Ishikawa (cell line): ENCODE measurements at regions not wholly inside any gene's neighbourhood (a gene's known extent, or its start where the extent isn't known, plus 50 kb on each side); places are given as distances from the start of the nearest gene placed in this dataset.

Source experiments
- CEBPB ChIP-seq: IDR thresholded peaks from 2 replicates; pipeline ENCODE4 v1.6.1; 2012
- CREB1 ChIP-seq: IDR thresholded peaks from 2 replicates; pipeline ENCODE4 v1.6.1; 2012; ENCODE audit warnings: low read depth
- EGR1 ChIP-seq: IDR thresholded peaks from 2 replicates; pipeline ENCODE4 v1.6.1; 2012
- EP300 ChIP-seq: IDR thresholded peaks from 2 replicates; pipeline ENCODE4 v1.6.1; 2012; ENCODE audit warnings: borderline replicate concordance
- FOXM1 ChIP-seq: IDR thresholded peaks from 2 replicates; pipeline ENCODE4 v1.6.1; 2012; ENCODE audit warnings: low read depth, borderline replicate concordance
- NFIC ChIP-seq: IDR thresholded peaks from 2 replicates; pipeline ENCODE4 v1.6.1; 2012
- RAD21 ChIP-seq: IDR thresholded peaks from 2 replicates; pipeline ENCODE4 v1.6.1; 2012; ENCODE audit warnings: low read depth
- TAF1 ChIP-seq: IDR thresholded peaks from 2 replicates; pipeline ENCODE4 v1.6.1; 2012; ENCODE audit warnings: low read depth, mild to moderate bottlenecking
- TCF12 ChIP-seq: IDR thresholded peaks from 2 replicates; pipeline ENCODE4 v1.6.1; 2012; ENCODE audit warnings: low read depth
- TEAD4 ChIP-seq: IDR thresholded peaks from 2 replicates; pipeline ENCODE4 v1.6.1; 2012
- YY1 ChIP-seq: IDR thresholded peaks from 2 replicates; pipeline ENCODE4 v1.6.1; 2012; ENCODE audit warnings: low read depth
- ZBTB7A ChIP-seq: IDR thresholded peaks from 2 replicates; pipeline ENCODE4 v1.6.1; 2012; ENCODE audit warnings: low read depth
- TF ChIP-seq, protein P1 (sequence below): IDR thresholded peaks from 2 replicates; pipeline ENCODE4 v1.6.1; 2012
- TF ChIP-seq, protein P2 (sequence below): IDR thresholded peaks from 2 replicates; pipeline ENCODE4 v1.6.1; 2012
- TF ChIP-seq, protein P3 (sequence below): IDR thresholded peaks from 2 replicates; pipeline ENCODE4 v1.6.1; 2012; ENCODE audit warnings: low read depth, mild to moderate bottlenecking

DNA sequence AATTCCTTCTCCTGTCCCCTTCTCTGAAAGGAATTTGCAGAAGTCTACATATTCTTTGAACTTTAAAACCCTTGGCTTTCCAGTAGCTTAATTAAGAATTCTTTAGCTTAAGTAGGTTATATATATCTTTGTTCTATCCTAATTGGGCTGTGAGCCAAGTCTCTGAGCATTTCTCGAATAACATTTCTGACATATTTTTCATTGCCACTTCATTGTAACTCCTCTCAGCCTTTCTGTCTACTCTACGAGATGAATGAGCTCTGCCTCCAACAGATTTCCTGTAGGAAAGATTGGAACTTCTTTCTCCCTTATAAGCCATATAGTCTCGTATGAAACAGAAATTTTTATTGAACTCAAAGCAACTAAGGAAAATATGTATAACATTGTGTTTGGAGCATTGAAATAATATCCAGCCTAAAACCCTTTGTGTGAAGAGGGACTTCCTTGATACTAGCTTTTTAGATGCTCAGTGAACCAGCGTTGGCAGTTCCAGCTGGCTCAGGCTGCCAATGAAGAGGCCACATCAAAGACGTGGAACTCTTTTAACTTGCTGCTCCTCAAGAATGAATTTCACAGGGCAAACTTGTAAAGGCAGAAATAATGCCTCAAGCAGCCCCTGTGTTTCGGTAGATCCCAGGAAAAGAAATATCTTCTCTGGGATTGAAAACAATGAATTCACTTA lies 87.7 kb upstream of the NOX3 start:
- TF ChIP-seq FOXM1 (no peak), ZBTB7A (no peak), TEAD4 (no peak), TAF1 (no peak), TCF12 (no peak), NFIC (0 out of 2 replicates have a peak, but pooled peaks have one; percentile 15)
- TF ChIP-seq, protein P1, sequence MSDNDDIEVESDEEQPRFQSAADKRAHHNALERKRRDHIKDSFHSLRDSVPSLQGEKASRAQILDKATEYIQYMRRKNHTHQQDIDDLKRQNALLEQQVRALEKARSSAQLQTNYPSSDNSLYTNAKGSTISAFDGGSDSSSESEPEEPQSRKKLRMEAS, result no peak
- TF ChIP-seq, protein P2, sequence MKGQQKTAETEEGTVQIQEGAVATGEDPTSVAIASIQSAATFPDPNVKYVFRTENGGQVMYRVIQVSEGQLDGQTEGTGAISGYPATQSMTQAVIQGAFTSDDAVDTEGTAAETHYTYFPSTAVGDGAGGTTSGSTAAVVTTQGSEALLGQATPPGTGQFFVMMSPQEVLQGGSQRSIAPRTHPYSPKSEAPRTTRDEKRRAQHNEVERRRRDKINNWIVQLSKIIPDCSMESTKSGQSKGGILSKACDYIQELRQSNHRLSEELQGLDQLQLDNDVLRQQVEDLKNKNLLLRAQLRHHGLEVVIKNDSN, result no peak

DNA sequence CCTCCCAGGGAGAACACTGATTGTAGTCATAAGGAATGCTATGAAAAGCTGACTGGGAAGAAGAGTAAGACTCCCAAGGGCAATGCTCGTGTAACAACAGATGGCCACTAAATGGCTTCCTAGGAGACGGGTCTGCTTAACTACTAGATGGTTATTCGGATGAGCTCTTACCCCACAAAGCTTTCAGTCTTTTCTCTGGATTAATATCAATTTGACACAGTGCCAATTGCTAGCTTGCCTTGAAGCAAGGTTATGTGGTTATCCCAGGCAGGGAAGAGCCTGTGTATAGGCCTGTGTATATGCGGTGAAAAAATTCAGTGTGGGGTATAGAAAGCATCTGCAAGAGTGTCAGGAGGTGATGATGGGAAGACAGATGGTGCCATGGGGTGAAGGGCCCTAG lies 86.4 kb upstream of the NOX3 start:
- no peak for TF ChIP-seq EP300
- TF ChIP-seq TEAD4, result no peak

DNA sequence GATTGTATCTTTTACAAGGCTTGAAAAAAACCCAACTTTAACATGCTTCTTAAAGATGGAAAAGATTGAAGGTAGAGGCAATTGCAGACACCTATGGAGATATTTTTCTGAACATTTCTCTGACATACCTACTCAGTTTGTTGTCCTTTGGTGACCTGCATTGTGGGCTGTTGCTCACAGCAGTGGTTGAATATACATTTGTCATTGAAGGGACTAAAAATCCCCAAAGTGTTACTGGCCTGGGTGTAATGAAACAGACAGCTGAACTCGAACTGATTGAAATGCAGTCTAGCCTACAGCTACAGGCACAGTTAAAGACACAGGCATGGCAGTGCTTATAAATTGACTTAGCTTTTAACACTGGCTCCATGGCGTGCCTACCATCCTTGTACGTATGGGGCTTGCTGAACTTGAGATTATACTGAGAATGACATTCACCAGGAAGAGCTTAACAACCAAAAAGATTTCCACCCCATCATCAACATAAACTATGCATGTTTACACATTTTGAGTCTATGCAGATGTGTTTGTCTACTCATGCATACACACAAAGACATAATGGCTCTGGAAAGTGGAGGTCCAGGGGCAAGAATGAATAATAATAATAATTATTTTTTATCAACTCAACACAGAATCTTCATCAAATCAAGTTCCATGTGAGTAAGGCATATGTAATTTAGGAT lies 83.2 kb upstream of the NOX3 start:
- TF ChIP-seq TAF1 (no peak), EGR1 (no peak), EP300 (no peak), RAD21 (no peak), CEBPB (no peak), FOXM1 (no peak), NFIC (no peak), ZBTB7A (no peak), YY1 (no peak)
- TF ChIP-seq, protein P2, result no peak
- TF ChIP-seq, protein P1, result no peak

DNA sequence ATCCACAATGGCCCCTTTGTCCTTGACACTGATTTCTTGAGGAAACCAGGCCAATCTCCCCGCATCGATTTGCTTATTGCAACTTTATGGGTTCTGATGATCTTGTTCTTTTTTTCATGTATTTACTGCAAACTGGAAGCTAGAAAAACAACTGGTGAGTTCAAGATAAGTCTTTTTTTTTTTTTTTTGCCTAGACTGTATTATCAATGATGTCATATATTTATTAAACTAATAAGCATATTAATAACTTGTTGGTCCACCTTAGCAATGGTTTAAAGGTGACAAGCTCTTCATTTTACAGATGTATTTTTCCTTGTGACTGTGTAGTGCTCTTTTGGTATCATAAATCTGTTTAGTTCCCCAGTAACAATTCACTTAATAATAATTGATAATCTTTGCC lies 79.0 kb upstream of the NOX3 start:
- no peak for TF ChIP-seq NFIC
- TF ChIP-seq EGR1, result no peak
- no peak for TF ChIP-seq EP300
- TF ChIP-seq, protein P3, sequence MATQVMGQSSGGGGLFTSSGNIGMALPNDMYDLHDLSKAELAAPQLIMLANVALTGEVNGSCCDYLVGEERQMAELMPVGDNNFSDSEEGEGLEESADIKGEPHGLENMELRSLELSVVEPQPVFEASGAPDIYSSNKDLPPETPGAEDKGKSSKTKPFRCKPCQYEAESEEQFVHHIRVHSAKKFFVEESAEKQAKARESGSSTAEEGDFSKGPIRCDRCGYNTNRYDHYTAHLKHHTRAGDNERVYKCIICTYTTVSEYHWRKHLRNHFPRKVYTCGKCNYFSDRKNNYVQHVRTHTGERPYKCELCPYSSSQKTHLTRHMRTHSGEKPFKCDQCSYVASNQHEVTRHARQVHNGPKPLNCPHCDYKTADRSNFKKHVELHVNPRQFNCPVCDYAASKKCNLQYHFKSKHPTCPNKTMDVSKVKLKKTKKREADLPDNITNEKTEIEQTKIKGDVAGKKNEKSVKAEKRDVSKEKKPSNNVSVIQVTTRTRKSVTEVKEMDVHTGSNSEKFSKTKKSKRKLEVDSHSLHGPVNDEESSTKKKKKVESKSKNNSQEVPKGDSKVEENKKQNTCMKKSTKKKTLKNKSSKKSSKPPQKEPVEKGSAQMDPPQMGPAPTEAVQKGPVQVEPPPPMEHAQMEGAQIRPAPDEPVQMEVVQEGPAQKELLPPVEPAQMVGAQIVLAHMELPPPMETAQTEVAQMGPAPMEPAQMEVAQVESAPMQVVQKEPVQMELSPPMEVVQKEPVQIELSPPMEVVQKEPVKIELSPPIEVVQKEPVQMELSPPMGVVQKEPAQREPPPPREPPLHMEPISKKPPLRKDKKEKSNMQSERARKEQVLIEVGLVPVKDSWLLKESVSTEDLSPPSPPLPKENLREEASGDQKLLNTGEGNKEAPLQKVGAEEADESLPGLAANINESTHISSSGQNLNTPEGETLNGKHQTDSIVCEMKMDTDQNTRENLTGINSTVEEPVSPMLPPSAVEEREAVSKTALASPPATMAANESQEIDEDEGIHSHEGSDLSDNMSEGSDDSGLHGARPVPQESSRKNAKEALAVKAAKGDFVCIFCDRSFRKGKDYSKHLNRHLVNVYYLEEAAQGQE, result no peak
- no peak for TF ChIP-seq ZBTB7A

DNA sequence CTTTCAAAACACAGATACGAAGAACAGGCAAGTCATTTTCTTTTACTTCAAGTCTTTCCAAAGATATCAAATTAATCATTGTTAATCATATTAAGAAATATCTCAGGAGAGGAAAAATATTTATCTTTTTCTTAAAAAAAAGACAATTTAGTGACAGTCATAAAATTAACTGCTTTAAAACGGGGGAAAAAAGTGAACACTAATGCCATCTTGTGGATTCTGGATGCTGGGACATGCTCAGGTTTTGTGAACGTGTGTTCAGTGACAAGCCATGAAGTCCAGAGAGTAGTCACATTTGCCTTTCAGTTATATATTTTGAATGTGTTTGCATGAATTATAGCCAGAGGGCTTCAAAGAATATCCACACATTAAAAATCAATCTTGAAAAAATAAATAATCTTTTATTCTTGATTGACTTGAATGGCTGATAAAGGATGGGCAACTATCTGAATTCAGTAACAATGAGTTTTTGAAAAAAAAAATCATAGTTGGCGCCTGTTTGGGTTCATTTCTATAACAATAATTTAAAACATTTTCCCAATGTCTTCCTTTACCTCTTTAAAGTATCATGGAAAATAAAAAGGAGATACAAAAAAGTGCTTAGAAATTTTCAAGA lies 74.7 kb upstream of the NOX3 start:
- TF ChIP-seq CEBPB (no peak), RAD21 (peak; percentile 66)

DNA sequence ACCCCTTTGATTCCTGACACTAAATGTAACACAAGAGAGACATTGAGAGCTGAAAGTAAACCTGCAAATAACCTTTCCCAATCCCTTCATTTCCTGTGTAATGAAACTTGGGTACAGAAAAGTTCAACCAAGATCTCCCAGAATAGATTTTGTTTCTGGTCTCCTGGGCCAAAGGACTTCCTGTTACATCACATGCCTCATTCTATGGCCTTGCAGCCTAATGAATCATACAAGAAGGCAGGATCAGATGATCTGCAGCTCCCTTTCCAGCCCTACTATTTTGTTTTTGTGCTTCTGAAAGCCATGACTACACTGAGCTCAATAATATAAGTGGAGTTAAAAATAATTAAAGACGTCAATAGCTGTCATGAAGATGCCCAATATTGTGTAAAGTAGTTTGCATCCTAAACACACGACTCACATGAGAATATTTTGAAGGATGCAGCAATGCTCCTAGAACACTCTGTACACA lies 73.4 kb upstream of the NOX3 start:
- no peak for TF ChIP-seq TAF1
- no peak for TF ChIP-seq TEAD4
- no peak for TF ChIP-seq CREB1
- TF ChIP-seq, protein P1, result no peak
- TF ChIP-seq NFIC, result no peak
- TF ChIP-seq EGR1, result no peak
- TF ChIP-seq, protein P3, result no peak
- no peak for TF ChIP-seq TCF12
- TF ChIP-seq CEBPB, result no peak
- TF ChIP-seq, protein P2, result no peak
